Activated T-cell treated with anti-CD3 and anti-CD28 coated beads, Interleukin-2, amount 50 U/mL, for 1 hour (primary cell): ENCODE measurements at regions not wholly inside any gene's neighbourhood (a gene's known extent, or its start where the extent isn't known, plus 50 kb on each side); places are given as distances from the start of the nearest gene placed in this dataset.
"Not testable (repeated sequence)": the region's sequence is repeated elsewhere in the genome, so short reads cannot be mapped to it uniquely, and the experiment has no call there.

Source experiments
- DNase-seq: peaks from one replicate; pipeline ENCODE4 v3.0.0-alpha.2; 2020

DNA sequence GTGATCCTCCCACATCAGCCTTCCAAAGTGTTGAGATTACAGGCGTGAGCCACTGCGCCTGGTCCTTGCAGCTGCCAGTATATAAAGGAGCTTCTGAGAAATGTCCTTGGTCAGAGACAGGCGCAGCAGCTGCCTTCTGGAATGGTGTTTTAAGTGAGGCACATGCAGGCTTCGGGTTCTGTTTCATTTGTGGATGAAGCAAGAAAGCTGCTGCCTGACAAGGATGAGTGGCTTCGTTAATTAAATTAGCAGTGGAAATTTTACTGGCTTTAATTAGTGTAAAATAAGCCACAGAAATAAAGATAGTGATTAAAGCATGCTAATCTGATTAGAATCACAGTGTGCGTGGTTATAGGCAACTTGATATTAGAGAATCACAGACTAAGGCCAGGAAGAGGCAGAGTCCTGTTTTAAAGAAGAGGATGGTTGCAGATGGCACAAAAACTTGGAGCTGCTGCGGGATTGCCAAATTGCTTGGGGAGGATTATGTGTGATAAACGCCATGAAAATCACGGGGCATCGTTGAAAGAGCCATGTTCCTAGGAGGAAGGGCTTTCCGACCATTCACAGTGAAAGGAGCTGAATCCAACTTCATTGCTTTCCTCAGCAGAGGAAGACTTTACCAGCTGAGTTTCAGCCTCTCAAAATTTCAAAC lies 348.4 kb upstream of the FAT1 start:
- no peak for DNase-seq

- DNase-seq: no peak
Measured at GRCh38 chr4:187073820-187074219, 350.2 kb upstream of the FAT1 start.

- DNase-seq: no peak
Measured at GRCh38 chr4:187075514-187075913, 351.9 kb upstream of the FAT1 start.

GRCh38 chr4:187077744-187078401 lies 354.2 kb upstream of the FAT1 start:
- DNase-seq: no peak

GRCh38 chr4:187084701-187085100 lies 361.0 kb upstream of the FAT1 start:
- no peak for DNase-seq

- DNase-seq: no peak
Measured at GRCh38 chr4:187085339-187085738, 361.7 kb upstream of the FAT1 start.

DNA sequence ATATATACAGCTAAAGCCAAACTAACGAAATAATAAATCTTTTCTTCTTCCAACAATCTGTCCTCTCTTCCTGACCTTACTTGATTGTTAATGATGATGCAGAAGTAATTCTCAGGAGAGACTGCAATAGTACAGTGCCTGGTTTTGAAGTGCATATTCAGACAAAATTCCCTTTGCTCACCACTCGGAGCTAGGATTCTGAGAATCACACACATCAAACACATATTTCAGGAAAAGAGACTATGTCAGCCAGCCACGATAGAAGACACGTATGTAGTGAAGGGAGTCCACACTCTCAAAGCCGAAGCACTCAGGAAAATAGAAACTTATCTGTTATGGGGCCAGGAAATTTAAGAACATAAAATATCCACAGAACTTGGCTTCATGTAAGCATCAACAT lies 362.5 kb upstream of the FAT1 start:
- no peak for DNase-seq

DNA sequence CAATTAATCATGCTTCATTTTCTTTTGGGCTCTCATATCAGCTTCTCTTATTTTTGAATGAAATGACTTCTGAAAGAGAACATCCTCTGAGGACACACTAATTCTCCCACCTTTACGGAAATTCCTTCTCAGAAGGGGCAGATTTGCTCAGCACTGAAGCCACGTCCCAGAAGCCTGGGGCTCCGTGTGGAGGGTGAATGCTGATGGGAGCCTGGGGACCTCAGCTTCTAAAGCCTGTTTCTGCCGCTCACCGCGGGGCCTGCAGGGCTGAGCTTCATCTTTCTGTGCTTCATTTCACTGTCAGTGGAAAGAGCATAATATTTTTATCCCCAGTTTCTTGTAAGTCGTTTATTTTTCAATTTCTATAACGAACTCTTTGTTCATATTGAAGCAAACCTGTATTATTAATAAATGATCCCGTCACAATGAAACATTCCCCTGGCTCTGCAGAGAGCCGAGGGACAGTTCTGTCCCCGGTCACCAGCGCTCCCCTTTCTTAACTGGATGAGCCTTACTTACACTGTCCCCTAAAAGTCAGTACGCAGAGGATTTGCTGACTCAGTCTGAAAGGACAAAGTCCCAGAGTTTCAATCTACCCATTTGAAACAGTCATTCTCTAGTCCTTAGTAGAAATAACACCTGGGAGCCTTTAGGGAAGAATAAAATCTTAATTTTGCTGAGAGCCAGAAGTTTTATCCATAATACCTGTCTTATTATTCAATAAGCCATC lies 364.6 kb upstream of the FAT1 start:
- no peak for DNase-seq

DNA sequence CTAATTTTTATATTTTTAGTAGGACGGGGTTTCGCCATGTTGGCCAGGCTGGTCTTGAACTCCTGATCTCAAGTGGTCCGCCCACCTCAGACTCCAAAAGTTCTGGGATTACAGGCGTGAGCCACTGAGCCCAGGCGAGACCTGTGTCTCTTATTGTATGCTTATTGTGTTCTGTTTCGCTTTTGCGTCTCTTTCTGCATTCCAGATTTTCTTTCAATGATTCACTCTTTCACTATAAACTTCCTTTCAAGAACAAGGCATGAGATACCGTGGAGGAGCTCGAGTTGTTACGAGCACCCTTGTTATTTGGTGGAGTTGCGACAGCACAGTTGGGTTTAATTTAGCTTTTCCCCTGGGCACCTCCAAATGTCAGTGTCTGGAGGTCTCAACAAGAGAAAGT lies 366.7 kb upstream of the FAT1 start:
- DNase-seq: no peak

GRCh38 chr4:187090832-187091231 lies 367.2 kb upstream of the FAT1 start:
- not testable (repeated sequence) for DNase-seq

- DNase-seq: no peak
Measured at GRCh38 chr4:187094144-187094543, 370.5 kb upstream of the FAT1 start.

DNA sequence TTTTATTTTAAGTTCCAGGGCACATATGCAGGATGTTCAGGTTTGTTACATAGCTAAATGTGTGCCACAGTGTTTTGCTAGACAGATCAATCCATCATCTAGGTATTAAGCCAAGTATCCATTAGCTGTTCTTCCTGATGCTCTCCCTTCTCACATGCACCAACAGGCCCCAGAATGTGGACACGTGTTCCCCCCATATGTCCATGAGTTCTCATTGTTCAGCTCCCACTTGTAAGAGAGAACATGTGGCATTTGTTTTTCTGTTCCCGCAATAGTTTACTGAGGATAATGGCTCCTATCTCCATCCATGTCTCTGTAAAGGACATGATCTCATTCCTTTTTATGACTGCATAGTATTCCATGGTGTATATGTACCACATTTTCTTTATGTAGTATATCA lies 374.8 kb upstream of the FAT1 start:
- no peak for DNase-seq

DNA sequence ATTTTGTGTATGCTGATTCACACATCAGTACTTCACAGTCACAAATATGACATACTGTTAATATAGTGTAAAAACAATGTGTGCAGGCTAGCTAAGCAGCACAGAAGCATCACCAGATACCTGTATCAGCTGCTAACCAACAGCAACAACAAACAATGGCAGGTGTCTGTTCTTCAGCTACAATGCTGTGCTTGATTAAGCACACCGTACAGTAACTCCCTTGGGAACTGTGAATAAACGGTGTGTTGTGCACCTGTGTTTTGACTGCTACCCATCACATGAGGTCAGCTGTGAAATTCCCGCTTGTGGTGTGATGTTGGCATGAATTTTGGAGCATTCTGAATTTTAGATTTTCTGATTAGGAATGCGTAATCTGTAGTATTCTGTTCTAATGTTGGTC lies 379.7 kb upstream of the FAT1 start:
- DNase-seq: no peak

DNA sequence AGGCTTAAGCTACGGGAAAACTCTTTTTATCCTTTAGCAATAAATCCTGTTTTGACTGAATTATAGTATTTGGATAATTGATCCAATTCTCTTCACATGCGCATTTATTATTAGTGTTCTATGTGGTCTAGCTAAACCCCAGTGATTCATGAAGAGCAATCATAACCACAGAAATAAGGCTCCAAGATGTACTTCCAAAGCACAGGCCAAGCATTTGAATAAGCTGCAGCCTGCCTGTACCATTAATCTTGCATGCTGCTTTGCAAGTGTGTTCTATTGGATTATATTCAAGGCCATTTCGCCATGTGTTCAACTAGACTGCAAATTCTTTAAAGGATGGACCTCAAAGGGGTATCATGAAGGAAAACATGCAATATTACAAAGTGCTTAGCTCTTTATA lies 385.2 kb upstream of the FAT1 start:
- DNase-seq: no peak

DNA sequence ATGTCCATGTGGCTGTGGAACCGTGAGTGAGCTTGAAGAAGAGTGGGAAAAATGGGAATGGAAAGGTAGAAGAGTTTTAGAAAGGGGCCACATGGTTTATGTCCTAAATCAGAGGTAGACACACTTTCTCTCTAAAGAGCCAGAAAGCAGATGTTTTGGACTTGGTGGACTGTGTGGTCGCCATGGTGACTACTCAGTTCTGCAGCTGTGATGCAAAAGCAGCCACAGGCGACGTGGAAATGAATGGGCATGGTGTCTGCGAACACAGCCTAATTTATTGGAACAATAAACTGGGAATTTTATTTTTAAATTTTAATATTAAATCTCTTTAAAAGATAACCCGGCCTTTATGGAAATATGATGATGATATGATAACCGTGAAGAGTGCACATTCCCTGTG lies 386.0 kb upstream of the FAT1 start:
- no peak for DNase-seq

DNA sequence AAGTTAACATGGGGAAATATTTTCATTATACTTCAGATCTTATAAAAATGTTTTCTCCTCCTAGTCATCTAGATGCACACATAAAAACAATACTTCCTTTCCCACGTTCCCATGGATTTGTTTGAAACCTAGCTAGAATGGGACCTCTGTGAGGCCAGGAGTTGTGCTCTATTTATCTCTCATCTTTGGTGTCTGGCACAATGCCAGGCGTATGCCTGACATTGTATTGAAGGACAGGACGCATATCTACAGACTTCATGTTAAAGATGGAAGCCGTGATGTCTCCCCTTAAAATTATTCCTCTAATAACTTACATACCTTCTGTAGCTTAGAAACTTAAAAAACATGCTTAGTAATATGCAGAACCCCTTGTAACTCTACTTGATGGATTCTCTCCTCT lies 394.5 kb upstream of the FAT1 start:
- DNase-seq: no peak

GRCh38 chr4:187118602-187119120 lies 395.0 kb upstream of the FAT1 start:
- no peak for DNase-seq

DNA sequence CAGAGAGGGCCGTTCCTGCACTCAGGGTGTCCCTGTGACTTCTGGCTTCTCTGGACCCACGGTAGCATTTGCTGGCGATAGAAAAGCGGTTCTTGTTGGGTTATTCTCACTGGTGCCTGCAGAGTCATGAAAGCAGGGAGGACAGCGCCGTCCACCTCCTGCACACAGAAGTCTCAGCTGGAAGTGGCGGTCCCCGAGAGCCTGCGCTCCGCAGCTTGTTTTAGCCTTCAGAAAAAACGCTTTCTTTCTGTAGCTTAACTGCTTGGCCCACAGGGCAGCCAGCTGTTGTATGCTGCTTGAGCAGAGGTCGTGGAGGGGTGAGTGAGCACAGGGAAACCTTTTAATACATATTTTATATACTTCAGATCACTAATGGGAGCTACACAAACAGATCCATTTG lies 400.7 kb upstream of the FAT1 start:
- no peak for DNase-seq

DNA sequence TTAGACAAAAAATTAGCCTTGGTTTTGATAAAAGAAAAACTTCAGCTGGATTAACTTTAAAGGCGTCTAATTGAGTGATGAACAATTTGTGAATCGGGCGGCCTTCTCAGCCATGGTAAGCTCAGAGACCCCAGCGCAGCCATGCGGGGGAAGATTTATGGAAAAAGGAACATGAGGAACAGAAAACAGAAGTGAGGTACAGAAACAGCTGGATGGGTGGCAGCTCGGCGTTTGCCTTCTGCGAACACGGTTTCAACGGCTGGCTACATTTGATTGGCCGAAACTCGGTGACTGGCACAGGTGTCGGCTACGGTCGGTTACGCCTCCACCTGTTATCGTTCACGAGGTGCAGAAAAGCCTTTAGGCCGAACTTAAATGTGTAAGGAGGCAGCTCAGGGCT lies 401.4 kb upstream of the FAT1 start:
- no peak for DNase-seq

- no peak for DNase-seq
Measured at GRCh38 chr4:187127456-187127855, 403.8 kb upstream of the FAT1 start.

DNA sequence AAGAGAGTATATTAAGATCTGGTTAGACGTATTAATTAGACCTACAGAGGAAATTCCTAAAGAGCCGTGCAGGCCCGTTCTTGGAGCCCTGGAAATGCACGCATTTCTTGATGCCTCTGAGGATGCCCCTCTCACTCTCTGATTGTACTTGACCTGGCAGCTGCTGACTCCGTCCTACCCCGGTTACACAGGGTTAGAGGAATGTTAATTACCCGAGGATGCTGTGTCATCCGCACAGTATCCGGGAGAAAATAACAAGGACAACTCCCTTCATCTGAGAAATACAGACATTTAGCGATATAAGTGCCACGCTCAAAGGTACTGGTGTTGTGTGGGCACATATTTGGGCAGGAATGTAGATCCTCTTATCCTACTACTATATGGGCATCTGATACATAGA lies 404.6 kb upstream of the FAT1 start:
- DNase-seq: no peak

GRCh38 chr4:187128976-187129375 lies 405.3 kb upstream of the FAT1 start:
- no peak for DNase-seq

DNA sequence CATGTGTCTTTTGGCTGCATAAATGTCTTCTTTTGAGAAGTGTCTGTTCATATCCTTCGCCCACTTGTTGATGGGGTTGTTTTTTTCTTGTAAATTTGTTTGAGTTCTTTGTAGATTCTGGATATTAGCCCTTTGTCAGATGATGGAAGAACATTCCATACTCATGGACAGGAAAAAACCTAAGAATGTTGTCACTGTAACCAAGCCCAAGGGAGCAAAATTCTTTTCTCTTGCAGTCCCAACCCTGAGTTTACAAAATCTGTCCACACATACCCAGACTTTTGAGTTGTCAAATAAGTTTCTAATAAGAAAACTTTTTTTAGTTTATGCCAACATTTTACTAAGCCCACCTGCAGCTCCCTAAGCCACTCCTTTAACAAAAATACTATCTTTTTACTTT lies 408.2 kb upstream of the FAT1 start:
- DNase-seq: not testable (repeated sequence)

GRCh38 chr4:187135878-187136277 lies 412.2 kb upstream of the FAT1 start:
- no peak for DNase-seq
